ENCODE measurements at regions not wholly inside any gene's neighbourhood (a gene's known extent, or its start where the extent isn't known, plus 50 kb on each side); places are given as distances from the start of the nearest gene placed in this dataset.

DNA sequence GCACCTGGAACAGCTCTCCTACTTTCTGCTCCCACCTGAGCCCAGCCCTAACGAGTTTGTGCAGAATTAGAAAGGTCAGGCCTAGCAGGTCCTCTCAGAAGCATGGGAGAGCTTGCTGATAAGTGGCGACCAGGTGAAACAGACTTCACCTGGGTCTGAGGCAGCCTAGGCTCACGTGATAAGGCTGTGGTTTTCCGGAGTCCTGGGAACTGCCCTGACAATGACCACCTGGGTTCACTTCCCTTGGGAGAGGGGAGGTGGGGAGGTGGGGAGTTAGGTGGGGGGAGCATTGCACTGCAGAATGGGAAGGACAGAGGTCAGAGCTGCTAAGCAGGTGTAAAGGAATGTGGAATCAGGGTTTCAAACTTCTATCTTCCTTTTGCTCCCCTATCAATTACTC, 152.9 kb upstream of the MAP1B start:
- TF ChIP-seq, protein P1, sequence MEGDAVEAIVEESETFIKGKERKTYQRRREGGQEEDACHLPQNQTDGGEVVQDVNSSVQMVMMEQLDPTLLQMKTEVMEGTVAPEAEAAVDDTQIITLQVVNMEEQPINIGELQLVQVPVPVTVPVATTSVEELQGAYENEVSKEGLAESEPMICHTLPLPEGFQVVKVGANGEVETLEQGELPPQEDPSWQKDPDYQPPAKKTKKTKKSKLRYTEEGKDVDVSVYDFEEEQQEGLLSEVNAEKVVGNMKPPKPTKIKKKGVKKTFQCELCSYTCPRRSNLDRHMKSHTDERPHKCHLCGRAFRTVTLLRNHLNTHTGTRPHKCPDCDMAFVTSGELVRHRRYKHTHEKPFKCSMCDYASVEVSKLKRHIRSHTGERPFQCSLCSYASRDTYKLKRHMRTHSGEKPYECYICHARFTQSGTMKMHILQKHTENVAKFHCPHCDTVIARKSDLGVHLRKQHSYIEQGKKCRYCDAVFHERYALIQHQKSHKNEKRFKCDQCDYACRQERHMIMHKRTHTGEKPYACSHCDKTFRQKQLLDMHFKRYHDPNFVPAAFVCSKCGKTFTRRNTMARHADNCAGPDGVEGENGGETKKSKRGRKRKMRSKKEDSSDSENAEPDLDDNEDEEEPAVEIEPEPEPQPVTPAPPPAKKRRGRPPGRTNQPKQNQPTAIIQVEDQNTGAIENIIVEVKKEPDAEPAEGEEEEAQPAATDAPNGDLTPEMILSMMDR (IDR thresholded peaks at IDR 0.05), result no peak
- TF ChIP-seq EP300 (IDR thresholded peaks at IDR 0.05), result no peak
- no peak for TF ChIP-seq POLR2AphosphoS5 (IDR thresholded peaks at IDR 0.05)
- no peak for TF ChIP-seq POLR2A (IDR thresholded peaks at IDR 0.05)

All from suprapubic skin (tissue), 4 donors.